ENCODE measurements at regions not wholly inside any gene's neighbourhood (a gene's known extent, or its start where the extent isn't known, plus 50 kb on each side); places are given as distances from the start of the nearest gene placed in this dataset.

GRCh38 chr1:60621368-60621851 lies 461.0 kb upstream of the NFIA start:
- no peak for TF ChIP-seq CTCF (IDR thresholded peaks at IDR 0.05)
- no peak for TF ChIP-seq POLR2A (IDR thresholded peaks at IDR 0.05)

Measured in thyroid gland (tissue), 4 donors.